HuH-7.5 (cell line): ENCODE measurements at regions not wholly inside any gene's neighbourhood (a gene's known extent, or its start where the extent isn't known, plus 50 kb on each side); places are given as distances from the start of the nearest gene placed in this dataset.
"Not testable (repeated sequence)": the region's sequence is repeated elsewhere in the genome, so short reads cannot be mapped to it uniquely, and the experiment has no call there.

Source experiments
- DNase-seq: peaks from one replicate; pipeline ENCODE4 v3.0.0; 2011; ENCODE audit warnings: low spot score

GRCh38 chr10:80949785-80950184, 412.1 kb downstream of the SH2D4B start:
- DNase-seq: no peak

DNA sequence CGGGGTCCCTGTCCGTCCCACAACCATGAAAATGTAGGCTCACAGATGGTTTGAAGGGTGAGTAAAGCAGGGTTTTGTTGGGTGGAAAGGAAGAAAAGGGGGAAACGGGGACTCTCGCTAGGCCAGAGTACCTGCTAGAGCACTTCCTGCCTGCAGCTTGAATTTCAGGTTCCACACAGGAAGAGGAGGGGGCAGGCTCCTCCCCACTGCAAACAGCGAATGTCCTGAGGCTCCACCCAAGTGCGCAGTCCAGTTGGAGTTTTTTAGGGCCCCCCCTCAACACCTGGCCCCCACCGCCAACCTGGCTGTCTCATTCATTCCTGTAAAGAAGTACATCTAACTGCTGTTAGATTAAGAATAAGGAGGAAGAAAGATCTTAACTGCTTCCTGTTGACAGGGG, 414.7 kb downstream of the SH2D4B start:
- DNase-seq: no peak

DNA sequence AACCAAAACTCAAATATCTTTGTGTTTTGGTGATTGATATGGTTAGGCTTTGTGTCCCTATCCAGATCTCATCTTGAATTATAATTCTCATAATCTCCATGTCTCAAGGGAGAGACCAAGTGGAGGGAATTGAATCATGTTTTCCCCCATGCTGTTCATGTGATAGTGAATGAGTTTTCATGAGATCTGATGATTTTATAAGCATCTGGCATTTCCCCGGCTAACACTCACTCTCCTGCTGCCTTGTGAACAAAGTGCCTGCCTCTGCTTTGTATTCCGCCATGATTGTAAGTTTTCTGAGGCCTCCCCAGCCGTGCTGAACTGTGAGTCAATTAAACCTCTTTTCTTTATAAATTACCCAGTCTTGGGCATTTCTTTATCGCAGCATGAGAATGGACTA, 419.5 kb downstream of the SH2D4B start:
- no peak for DNase-seq

DNA sequence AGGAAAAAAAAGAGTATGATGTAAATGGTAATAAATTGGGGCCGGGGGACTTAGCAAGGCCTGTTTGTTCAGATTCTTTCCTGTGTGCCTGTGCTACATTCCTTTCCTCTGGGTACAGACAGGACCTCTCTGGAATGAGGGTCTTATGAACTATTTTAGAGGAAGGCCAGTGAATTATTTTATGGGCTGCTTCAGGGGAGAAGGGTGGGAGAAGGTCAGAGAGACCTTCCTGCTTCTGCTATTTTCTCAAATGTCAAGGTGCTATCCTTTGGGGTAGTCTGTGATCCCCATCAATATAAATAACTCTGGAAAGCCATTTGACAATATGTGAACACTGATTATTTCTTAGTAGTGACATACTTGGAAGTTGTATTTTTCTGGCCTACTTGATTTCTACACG, 426.5 kb downstream of the SH2D4B start:
- DNase-seq: no peak

GRCh38 chr10:80964955-80965614, 427.4 kb downstream of the SH2D4B start:
- DNase-seq: no peak

GRCh38 chr10:80966326-80966986, 428.8 kb downstream of the SH2D4B start:
- no peak for DNase-seq

- not testable (repeated sequence) for DNase-seq
Observed at GRCh38 chr10:80967357-80967756, 429.7 kb downstream of the SH2D4B start.

DNA sequence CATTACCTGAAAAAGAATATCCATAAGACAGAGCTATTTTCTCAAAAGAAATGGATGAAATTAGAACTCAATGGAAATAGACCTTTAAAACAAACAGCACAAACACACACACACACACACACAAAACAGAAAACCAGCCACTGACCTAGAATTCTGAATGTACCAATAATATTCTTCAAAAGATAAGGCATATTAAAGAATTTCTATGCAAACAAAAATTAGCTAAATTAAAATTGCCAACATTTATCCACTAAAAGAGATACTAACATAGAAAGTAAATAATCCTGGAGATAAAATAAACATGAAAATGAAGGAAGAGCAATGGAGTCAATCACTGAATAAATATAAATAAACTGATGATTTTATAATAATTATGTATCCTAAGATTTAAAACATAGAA, 431.2 kb downstream of the SH2D4B start:
- DNase-seq: no peak

GRCh38 chr10:80971461-80971860, 433.8 kb downstream of the SH2D4B start:
- DNase-seq: no peak

- no peak for DNase-seq
Observed at GRCh38 chr10:80976658-80977057, 439.0 kb downstream of the SH2D4B start.

- DNase-seq: no peak
Observed at GRCh38 chr10:80985102-80985501, 447.4 kb downstream of the SH2D4B start.

DNA sequence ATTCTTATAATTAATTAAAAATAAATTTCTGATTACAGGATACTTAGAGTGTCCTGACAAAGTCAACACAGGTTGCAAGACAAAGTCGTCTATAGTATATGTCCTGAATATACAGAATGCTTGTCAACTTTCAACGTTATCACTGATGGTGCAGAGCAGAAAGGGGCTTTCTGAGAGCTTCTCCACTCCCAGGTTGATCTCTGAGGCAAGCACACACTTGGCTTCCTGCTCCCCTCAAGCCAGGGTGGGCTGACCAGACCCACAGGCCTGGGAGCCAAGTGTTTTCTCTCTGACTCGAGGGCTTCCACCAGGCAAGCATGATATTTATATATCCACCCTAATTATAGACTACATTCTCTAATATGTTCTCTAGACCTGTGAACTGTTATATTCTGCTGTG, 448.9 kb downstream of the SH2D4B start:
- DNase-seq: no peak

DNA sequence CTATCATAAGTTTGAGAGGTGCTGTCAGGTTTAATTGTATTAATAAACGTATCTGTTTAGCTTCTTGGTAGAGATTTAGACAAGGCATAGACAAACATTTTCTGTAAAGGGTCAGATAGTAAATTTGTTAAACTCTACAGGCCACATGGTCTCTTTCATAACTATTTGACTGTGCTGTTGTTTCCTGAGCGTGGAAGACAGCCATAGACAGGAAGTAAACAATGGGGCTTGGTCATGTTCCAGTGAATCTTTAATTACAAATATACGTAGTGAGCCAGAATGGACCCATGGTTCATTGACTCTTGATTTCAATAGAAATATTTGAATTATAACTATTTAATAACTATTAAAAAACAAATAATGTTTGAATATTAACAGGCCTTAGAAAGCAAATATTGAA, 451.1 kb downstream of the SH2D4B start:
- DNase-seq: no peak

DNA sequence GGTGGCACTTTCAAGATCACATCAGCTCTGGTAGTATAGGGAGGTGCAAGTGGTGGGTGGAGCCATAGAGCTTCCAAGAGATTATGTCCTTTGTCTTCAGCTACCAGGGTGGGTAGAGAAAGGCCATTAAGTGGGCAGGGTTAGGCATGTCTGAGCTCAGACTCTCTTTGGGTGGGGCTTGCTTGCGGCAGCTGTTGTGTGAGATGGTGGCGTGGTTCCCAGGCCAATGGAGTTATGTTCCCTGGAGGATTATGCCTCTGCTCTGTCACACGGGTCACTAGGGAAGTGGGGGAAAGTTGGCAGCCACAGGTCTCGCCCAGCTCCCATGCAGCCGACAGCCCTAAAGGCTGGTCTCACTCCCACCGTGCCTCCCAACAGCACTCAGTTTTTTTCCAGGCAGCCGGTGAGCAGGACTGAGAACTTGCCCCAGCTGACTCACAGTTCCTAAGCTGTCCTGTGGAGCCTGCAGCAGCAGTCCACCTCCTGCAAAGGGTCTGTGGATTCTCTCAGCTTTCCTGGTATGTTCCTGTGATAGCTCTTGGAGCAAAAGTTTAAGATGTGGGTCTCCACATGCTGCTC, 459.0 kb downstream of the SH2D4B start:
- DNase-seq: no peak

DNA sequence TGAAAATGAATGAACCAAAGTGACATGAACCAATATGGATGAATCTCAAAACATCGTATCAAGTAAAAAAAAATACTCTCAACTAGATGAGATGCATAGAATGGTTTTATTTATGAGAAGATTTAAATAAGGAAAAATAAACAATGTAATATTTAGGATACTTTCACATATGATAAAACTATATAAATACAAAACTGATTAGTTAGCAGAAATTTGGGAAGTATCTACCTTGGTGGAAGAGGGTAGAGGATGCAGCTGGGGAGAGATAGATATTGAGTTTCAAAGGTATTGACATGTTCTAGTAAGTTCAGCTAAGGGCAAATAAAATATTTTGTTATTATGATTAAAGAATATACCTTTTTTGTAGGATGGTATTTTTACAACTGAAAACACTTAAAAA, 463.1 kb downstream of the SH2D4B start:
- no peak for DNase-seq

DNA sequence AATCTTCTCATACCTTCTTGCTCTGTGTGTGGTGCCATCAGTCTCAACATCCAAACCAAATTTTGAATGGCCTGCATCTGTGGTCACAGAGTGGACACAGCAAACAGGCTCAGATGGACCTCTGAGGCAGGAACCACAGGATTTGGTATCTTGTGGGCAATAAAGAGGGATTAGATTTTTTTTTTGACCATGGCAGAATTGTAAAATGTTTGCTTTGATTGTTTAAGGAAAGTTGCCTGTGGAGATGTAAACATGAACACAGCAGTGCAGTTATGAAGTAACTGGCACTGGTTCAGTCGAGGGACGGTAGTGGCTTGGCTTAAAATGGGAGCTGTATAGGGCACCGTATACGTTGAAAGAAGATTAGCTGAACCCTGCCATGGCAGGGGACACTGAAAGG, 464.7 kb downstream of the SH2D4B start:
- DNase-seq: no peak

- DNase-seq: no peak
Observed at GRCh38 chr10:81007872-81008271, 470.2 kb downstream of the SH2D4B start.

- no peak for DNase-seq
Observed at GRCh38 chr10:81008726-81009125, 471.0 kb downstream of the SH2D4B start.

DNA sequence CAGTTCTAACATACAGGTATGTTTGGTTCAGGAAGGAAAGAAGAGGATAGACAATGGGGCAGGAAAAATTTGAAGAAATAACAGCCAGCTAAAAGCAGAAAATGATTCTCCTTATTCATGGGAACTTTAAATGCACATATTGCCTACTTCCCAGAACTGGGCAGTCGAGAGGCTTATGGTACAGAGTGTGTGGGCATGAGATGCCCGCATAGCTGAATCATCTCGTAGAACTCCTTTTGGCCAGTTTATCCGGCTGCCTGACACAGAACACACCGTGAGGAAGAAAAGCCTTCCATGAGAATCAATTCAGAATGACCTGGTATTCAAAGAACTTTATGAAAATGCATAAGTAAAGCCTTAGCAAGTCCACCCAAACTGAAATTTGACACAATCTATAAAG, 471.6 kb downstream of the SH2D4B start:
- no peak for DNase-seq

DNA sequence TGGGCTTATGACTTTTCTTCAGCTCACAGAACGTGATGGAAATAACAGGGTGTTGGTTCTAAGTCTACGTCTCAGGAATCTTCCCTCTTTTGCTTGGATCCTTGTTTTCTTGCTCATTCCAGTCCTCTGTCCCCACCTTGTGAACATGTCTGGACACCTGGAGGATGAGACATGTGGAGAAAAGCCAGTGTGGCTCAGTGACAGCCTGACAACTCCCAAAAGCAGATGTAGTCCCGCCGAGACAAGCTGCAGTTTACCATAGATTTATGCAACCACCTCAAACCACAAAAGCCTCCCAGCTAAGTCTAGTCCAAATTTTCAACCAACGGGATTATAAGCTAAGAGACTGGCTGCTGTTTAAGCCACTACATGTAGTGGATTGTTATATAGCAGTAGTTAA, 476.1 kb downstream of the SH2D4B start:
- DNase-seq: no peak

DNA sequence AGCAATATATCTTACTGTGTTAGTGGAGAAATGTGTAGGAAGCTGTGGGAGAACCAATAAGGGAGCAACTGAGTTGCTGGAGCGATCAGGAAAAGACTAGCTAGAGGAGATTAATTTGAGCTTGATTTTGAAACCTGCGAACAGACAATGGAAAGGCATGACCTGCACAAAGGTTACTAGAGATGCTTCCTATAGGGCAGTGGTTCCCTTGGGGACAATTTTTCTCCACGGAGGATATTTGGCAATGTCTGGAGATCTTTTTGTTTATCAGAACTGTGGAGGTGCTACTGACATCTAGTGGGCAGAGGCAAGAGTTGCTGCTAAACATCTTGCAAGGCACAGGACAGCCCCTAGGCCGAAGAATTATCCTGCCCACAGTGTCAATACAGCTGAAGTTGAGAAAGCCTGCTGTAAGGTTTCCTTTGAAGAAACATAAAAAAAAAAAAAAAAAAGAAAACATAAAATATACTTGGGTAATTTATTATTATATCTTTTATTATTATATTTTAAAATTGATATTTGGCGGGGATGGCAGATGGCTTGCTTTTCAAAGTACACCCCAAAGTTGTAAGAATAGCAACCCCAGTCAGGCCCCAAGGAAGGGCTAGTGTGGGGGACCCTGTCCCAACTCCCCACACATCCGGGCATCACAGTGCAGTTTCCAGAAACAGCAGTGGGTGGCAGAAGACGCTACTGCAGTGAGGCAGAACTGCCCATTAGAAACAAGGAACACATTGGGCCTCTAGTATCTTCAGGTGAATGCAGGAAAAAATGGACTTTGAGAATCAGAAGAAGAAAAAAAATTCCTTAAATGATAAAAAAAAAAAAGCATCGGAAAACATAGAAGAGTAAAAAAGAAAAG, 481.6 kb downstream of the SH2D4B start:
- no peak for DNase-seq

DNA sequence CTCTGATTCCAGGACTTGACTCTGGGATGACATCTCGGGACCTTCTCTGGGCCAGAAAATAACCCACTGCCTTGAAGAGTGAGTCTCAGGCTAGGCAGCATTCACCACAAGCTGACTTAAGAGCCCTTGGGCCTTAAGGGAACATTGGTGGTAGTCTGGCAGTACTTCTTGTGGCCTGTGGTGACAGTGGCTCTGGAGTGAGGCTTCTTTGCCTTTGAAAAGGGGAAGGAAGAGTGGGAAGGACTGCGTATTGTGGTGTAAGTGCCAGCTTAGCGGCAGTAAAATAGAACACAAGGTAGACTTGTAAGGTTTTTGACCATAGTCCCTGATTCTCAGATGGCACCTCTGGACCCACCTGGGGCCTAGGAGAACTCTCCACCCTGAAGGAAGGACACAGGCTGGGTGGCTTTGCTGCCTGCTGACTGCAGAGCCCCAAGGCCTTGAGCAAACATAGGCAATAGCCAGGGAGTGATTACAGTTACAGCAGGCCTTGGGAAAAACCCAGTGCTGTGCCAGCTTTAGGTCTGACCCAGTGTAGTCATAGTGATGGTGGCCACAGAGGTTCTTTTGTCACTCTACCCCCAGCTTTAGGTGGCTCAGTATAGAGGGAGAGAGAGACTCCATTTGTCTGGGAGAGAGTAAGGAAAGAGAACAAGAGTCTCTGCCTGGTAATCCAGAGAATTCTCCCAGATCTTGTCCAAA, 483.9 kb downstream of the SH2D4B start:
- DNase-seq: no peak
